ENCODE measurements at regions not wholly inside any gene's neighbourhood (a gene's known extent, or its start where the extent isn't known, plus 50 kb on each side); places are given as distances from the start of the nearest gene placed in this dataset.
"Not testable (repeated sequence)": the region's sequence is repeated elsewhere in the genome, so short reads cannot be mapped to it uniquely, and the experiment has no call there.

DNA sequence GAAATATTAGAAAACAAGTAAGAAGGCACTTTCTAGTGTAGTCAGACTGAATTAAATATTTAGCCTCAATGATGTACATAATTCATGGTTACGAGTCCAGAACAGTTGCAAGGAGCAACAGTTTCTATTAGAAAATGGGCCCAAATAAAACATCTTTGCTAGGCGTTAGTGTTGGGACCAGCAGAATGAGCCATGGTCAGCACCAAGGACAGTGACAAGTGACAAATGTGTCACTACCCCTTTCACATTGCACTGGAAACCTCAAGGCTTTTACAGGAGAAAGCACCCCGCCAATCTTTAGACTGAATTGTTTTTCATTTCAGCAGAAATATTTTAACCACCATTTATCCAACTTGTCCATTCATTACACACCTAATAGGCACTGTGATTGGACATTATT, 301.3 kb upstream of the ADCY2 start:
- H3K9me3 Mint-ChIP-seq, result peaks cover 0 to 9% of the 10 kb centered on the region in 2 donors
- no peak overlapping the region for H3K27ac Mint-ChIP-seq
- no peaks in the 10 kb centered on the region for H3K27me3 Mint-ChIP-seq
- DNase-seq (no peak), ATAC-seq (no peak)
- H3K4me1 Mint-ChIP-seq, result no peaks in the 10 kb centered on the region
- no peak overlapping the region for H3K4me3 Mint-ChIP-seq

DNA sequence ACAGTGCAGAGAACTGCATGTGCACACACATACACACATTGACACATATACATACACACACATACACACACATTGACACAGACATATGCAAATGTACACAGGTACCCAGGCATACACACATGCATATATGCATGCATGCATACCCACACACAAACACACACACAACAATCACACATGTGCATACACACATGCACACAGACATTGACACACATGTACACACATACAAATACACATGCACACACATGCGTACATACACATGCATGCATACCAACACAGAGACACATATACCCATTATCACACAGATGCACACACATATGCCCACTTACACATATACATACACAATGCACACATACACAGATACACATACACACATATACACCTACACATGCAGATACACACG, 299.6 kb upstream of the ADCY2 start:
- Mint-ChIP-seq H3K4me3 (no peak overlapping the region), H3K27me3 (no peaks in the 10 kb centered on the region), H3K27ac (no peak overlapping the region), H3K9me3 (peaks cover 0 to 16% of the 10 kb centered on the region in 2 donors), H3K4me1 (no peaks in the 10 kb centered on the region)
- DNase-seq (no peak), ATAC-seq (no peak)

DNA sequence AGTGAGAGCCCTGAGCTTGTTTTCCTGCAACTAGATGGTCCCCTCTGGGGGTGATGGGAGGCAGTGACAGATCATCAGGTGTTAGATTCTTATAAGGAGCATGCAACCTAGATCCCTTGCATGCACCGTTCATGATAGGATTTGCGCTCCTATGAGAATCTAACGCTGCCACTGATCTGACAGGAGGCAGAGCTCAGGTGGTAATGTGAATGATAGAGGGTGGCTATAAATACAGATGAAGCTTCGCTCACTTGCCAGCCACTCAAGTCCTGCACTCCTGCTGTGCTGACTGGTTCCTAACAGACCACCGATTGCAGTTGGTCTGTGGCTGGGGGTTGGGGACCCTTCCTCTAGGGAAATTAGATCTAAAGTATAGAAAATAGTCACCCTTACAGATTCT, 290.6 kb upstream of the ADCY2 start:
- DNase-seq (no peak), ATAC-seq (no peak)
- Mint-ChIP-seq H3K9me3 (peaks cover 0 to 1% of the 10 kb centered on the region in 2 donors), H3K27ac (no peak overlapping the region), H3K4me1 (no peaks in the 10 kb centered on the region), H3K4me3 (no peak overlapping the region), H3K27me3 (no peaks in the 10 kb centered on the region)

DNA sequence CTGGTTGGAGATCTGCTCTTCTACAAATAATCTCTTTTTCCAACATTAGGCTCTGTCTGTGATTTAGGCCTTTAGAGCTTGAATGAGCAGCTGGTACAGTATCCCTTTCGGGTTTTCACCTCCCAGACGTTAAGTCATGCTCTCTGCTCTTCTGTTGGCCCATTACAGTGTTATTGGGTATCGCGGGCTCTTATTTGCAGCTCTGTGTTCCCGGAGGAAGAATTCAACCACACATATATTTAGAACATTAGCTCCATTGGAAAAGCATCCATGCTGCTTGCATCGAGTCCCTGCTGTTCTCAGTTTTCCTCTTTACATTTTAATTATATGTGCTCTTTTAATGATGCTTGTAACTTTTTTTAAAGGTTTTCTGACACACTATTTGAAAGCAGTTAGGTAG, 278.0 kb upstream of the ADCY2 start:
- no peak for DNase-seq
- peaks cover 10% of the 10 kb centered on the region in 2 donors for H3K9me3 Mint-ChIP-seq
- H3K4me3 Mint-ChIP-seq, result no peak overlapping the region
- ATAC-seq, result no peak
- H3K27ac Mint-ChIP-seq, result no peak overlapping the region
- H3K4me1 Mint-ChIP-seq, result no peaks in the 10 kb centered on the region
- H3K27me3 Mint-ChIP-seq, result no peaks in the 10 kb centered on the region

DNA sequence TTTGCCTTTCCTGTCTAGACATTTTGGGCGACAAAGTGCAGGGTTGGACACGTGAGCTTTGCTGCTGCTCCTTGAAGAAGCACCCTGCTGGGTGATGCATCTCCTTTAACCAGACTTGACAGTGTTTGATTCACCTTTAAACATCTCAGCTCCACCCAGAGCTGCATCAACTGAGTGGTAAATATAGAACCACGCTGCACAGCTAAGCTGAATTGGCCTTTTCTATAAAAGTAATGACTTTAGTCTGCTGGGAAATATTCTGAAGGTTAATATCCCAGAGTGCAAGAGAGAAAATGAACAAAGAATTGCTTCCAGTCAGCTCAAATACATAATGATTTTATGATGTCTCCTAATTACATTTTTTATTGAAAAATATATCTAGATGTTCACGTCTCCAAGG, 264.3 kb upstream of the ADCY2 start:
- Mint-ChIP-seq H3K9me3 (peaks cover 6 to 35% of the 10 kb centered on the region in 2 donors), H3K4me1 (no peaks in the 10 kb centered on the region), H3K4me3 (no peak overlapping the region), H3K27me3 (no peaks in the 10 kb centered on the region), H3K27ac (no peak overlapping the region)
- no peak for ATAC-seq
- DNase-seq, result no peak

DNA sequence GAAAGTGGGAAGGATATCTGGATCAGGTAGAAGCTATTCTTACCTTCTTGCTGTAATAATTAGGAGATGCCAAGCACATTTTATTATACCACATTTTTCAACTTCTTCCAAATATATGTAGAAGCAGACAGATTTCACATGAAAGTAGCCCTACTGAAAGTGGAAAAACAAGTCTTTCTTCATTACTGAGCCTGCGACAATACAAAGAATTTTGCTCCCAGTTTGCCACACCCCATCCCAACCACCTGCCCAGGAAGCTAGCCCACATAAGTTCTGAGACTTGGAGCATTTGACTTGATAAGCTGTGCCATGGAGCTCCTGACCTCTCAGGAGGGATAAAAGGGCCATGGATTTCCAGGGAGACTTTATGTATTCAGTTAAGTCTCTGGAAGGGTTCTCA, 249.1 kb upstream of the ADCY2 start:
- no peaks in the 10 kb centered on the region for H3K27me3 Mint-ChIP-seq
- no peak overlapping the region for H3K27ac Mint-ChIP-seq
- ATAC-seq, result no peak
- no peaks in the 10 kb centered on the region for H3K4me1 Mint-ChIP-seq
- peaks cover 0 to 4% of the 10 kb centered on the region in 2 donors for H3K9me3 Mint-ChIP-seq
- no peak for DNase-seq
- H3K4me3 Mint-ChIP-seq, result no peak overlapping the region

DNA sequence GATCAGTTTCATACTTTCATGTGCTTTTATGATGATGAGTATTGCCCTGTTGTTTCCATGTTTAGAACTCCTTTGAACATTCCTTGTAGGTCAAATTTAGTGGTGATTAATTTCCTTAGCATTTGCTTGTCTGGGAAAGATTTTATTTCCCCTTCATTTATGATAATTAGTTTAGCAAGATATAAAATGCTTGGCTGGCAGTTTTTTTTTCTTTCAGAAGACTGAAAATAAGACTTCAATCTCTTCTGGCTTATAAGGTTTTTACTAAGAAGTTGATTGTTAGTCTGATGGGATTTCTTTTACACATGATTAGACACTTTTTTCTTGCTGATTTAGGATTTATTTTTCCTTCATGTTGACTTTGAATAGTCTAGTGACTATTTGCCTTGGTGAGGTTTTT, 238.9 kb upstream of the ADCY2 start:
- no peaks in the 10 kb centered on the region for H3K4me1 Mint-ChIP-seq
- H3K27ac Mint-ChIP-seq, result no peak overlapping the region
- H3K4me3 Mint-ChIP-seq, result no peak overlapping the region
- ATAC-seq (no peak), DNase-seq (no peak)
- peaks cover 41 to 47% of the 10 kb centered on the region in 2 donors for H3K9me3 Mint-ChIP-seq
- no peaks in the 10 kb centered on the region for H3K27me3 Mint-ChIP-seq

DNA sequence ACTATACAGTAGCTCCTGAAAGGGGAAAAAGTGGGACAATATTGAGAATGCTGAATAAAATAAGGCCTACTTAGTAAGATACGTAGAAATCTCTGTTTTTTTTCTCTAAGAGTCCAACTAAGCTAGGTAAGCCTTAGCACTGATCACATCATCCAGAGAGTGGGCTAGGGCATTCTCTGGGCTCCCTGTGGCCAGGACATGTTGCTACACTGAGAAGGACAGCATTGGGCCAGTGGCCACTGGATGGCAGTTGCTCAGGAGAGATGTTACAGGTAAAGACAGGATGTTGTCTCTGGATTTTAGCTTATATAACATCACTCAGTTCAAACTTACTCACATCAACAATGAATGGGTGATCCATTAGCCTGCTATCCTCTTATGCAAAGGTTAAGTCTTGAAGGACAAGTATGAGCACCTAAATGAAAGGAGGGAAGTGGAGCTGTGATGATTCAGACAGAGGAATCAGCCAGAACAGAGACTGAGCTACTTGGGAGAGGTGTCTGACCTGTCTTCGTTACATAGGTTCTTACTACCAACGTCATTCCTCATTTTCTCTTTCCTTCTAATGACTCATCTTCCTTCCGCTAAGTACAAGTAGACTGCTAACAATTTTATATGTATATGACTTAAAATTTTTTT, 226.6 kb upstream of the ADCY2 start:
- no peaks in the 10 kb centered on the region for H3K4me1 Mint-ChIP-seq
- ATAC-seq, result no peak
- H3K27me3 Mint-ChIP-seq, result no peaks in the 10 kb centered on the region
- DNase-seq, result no peak
- no peak overlapping the region for H3K27ac Mint-ChIP-seq
- no peak overlapping the region for H3K4me3 Mint-ChIP-seq
- H3K9me3 Mint-ChIP-seq, result no peaks in the 10 kb centered on the region

DNA sequence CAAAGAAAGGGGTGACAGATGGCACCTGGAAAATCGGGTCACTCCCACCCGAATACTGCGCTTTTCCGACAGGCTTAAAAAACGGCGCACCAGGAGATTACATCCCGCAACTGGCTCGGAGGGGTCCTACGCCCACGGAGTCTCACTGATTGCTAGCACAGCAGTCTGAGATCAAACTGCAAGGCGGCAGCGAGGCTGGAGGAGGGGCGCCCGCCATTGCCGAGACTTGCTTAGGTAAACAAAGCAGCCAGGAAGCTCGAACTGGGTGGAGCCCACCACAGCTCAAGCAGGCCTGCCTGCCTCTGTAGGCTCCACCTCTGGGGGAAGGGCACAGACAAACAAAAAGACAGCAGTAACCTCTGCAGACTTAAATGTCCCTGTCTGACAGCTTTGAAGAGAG, 225.2 kb upstream of the ADCY2 start:
- H3K4me3 Mint-ChIP-seq, DNase-seq, H3K4me1 Mint-ChIP-seq, ATAC-seq, H3K27me3 Mint-ChIP-seq, H3K27ac Mint-ChIP-seq, H3K9me3 Mint-ChIP-seq: not testable (repeated sequence)

DNA sequence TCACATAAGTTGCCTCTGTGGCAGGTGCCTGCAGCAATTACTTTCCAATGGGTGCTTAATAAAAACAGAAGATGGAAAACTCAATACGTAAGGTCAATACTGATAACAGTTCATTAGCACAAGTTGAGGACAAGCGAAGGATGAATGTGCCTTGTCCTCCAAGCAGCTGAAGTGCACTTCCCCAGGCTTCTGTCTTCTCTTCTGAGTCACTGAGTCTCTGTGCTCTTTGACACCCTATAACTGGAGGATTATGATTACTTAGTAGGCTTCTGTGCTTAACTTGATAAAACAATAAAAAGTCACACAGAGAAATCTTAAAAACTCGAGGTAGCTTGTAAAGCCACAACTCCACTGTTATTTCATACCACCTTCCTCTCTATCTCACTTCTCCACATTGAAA, 216.6 kb upstream of the ADCY2 start:
- Mint-ChIP-seq H3K27me3 (no peaks in the 10 kb centered on the region), H3K9me3 (peaks cover 0 to 1% of the 10 kb centered on the region in 2 donors), H3K4me1 (no peaks in the 10 kb centered on the region), H3K4me3 (no peak overlapping the region), H3K27ac (no peak overlapping the region)
- DNase-seq (no peak), ATAC-seq (no peak)

DNA sequence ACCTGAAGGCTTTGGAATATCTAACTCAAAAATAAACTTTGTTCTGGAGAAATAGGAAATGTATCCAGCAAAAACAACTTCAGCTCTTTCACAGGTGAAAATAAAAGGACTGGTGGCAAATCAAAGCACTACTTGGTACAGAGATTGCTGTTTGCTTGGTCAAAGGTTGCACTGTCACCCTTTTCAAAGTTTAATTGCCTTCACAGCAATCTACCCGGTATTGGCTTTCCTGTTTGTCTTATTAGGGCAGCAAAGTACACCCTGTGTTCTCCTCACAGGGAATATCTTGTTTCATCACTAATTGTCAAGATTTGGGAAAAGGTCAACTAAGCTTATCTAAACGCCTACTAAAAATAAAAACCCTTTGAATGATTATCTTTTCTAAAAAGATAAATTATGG, 214.1 kb upstream of the ADCY2 start:
- no peak overlapping the region for H3K27ac Mint-ChIP-seq
- no peaks in the 10 kb centered on the region for H3K27me3 Mint-ChIP-seq
- no peak for ATAC-seq
- H3K4me3 Mint-ChIP-seq, result no peak overlapping the region
- H3K9me3 Mint-ChIP-seq, result peaks cover 5 to 17% of the 10 kb centered on the region in 2 donors
- DNase-seq, result no peak
- no peaks in the 10 kb centered on the region for H3K4me1 Mint-ChIP-seq

DNA sequence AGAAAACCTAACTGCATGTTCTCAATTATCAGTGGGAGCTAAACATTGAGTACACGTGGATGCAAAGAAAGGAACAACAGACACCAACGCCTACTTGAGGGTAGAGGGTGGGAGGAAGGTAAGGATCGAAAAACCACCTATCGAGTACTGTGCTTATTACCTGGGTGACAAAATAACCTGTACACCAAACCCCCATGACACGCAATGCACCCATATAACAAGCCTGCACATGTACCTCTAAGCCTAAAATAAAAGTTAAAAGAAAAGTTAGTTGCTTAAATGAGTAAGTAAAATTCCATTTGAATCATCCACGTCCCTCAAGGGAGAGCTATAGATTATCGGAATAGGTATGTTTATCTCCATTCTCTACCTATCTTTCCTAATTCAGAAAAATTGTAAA, 210.2 kb upstream of the ADCY2 start:
- Mint-ChIP-seq H3K27me3 (no peaks in the 10 kb centered on the region), H3K27ac (no peak overlapping the region), H3K4me3 (no peak overlapping the region), H3K4me1 (no peaks in the 10 kb centered on the region), H3K9me3 (peaks cover 5 to 17% of the 10 kb centered on the region in 2 donors)
- ATAC-seq, result no peak
- DNase-seq, result no peak

DNA sequence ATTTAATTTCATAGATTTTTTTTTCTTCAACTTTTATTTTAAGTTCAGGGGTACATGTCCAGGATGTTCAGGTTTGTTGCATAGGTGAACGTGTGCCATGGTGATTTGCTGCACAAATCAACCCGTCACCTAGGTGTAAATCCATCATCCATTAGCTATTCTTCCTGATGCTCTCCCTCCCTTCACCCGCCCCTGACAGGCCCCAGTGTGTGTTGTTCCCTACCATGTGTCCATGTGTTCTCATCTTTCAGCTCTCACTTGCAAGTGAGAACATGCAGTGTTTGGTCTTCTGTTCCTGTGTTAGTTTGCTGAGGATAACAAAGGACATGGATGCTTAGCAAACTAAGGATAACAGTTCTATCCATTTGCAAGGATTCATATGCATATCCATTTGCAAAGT, 209.1 kb upstream of the ADCY2 start:
- Mint-ChIP-seq H3K27me3 (no peaks in the 10 kb centered on the region), H3K4me3 (no peak overlapping the region), H3K9me3 (peaks cover 5 to 19% of the 10 kb centered on the region in 2 donors), H3K27ac (no peak overlapping the region), H3K4me1 (no peaks in the 10 kb centered on the region)
- DNase-seq (no peak), ATAC-seq (no peak)

DNA sequence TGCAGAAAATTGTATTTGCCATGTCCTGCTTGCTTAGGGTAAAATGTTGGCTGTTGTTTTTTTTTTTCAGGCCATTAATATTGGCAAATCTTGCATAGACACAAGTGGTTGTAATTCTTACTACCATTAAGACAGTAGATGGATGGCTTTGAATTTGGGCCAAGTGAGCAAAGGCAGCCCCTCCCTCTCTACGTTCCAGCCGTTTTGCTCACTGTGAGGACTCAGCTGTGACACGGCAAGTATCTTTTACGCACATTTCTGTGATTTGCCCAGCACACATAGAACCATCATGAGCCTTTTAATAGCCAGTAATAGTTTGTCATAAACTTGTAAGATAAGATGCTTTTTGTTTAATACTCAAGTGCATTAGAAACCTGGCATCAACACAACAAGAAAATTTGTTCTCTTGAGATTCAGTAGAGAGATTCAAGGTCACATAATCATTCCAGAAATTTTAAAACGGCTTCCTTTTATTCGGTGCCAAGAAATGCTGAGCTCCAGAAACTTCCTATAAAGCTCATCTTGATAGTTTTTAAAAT, 205.2 kb upstream of the ADCY2 start:
- DNase-seq (no peak), ATAC-seq (no peak)
- H3K27me3 Mint-ChIP-seq, result no peaks in the 10 kb centered on the region

DNA sequence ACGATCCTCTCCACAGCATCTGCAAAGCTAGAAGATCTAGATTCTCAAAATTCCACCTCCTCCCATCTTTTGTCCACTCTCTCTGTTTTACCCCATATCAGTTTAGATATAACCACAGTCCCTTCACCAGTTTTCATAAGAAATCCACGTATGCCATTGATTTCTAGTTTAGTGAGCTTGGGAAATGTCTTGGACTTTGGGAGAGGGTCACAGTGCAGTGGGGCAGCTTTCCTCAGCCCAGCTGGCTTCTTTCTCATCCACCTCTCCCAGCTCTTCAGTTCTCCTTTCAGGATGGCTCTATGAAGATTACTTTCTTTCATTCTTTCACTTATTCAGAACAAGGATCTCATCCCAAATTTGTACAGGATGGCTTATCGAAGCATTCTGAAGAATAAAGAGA, 203.9 kb upstream of the ADCY2 start:
- ATAC-seq (no peak), DNase-seq (no peak)
- Mint-ChIP-seq H3K27ac (peak overlapping the region in 1 of 2 donors; percentile 56), H3K9me3 (peaks cover 5 to 10% of the 10 kb centered on the region in 2 donors), H3K4me3 (no peak overlapping the region), H3K27me3 (no peaks in the 10 kb centered on the region), H3K4me1 (no peaks in the 10 kb centered on the region)

More for the DNA sequence above, 205.2 kb upstream of the ADCY2 start:
- Mint-ChIP-seq H3K4me3 (no peak overlapping the region), H3K9me3 (peaks cover 5 to 12% of the 10 kb centered on the region in 2 donors), H3K27ac (no peak overlapping the region), H3K4me1 (no peaks in the 10 kb centered on the region)

DNA sequence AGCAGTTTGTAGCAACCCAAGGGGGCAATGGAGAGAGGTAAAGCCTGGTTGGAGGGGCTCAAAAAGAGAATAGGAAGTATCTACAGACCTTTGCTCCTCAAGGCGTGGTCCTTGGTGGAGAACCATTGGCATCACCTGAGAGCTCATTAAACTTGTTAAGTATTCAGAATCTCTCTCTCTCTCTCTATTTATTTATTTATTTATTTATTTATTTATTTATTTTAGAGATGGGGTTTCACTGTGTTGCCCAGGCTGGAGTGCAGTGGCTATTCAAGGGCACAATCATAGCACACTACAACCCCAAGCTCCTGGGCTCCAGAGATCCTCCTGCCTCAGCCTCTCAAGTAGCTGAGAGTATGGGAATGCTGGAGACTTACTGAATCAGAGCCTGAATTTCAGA, 193.1 kb upstream of the ADCY2 start:
- Mint-ChIP-seq H3K9me3 (peaks cover 12 to 31% of the 10 kb centered on the region in 2 donors), H3K4me1 (no peaks in the 10 kb centered on the region), H3K4me3 (no peak overlapping the region), H3K27me3 (no peaks in the 10 kb centered on the region), H3K27ac (no peak overlapping the region)
- DNase-seq, result no peak
- no peak for ATAC-seq

DNA sequence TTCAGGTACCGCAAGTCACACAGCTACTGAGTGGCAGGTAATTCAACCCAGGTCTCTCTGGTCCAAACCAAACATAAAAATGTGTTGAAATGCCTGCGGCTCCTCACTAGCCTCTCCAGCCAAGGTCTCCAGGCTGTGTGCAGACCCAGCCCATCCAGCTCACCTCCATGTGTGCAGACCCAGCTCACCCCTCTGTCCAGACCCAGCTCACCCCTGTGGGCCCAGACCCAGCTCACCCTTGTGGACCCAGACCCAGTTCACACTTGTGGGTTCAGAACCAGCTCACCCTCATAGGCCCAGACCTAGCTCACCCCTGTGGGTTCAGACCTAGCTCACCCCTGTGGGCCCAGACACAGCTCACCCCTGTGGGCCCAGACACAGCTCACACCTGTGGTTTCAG, 188.0 kb upstream of the ADCY2 start:
- DNase-seq, result no peak
- H3K9me3 Mint-ChIP-seq, result peaks cover 0 to 11% of the 10 kb centered on the region in 2 donors
- H3K4me1 Mint-ChIP-seq, result no peaks in the 10 kb centered on the region
- no peak overlapping the region for H3K4me3 Mint-ChIP-seq
- H3K27ac Mint-ChIP-seq, result no peak overlapping the region
- H3K27me3 Mint-ChIP-seq, result no peaks in the 10 kb centered on the region
- ATAC-seq, result peak; percentile 43
